Uterus (tissue), 2 donors: ENCODE measurements at regions not wholly inside any gene's neighbourhood (a gene's known extent, or its start where the extent isn't known, plus 50 kb on each side); places are given as distances from the start of the nearest gene placed in this dataset.

Source experiments
- CTCF ChIP-seq, 4 experiments: fragments of 200-600 bp in 2 of 4; fragments of 450-650 bp in 2 of 4; sonication (generic) in 2 of 4; IDR thresholded peaks; one replicate each; pipeline ENCODE4 v1.5.1; 2016 to 2019; ENCODE audit warnings: antibody characterized with exemption in 4 of 4, mild to moderate bottlenecking in 2 of 4, moderate library complexity in 1 of 4
- POLR2A ChIP-seq, 2 donors: fragments of 450-650 bp; IDR thresholded peaks; one replicate each; pipeline ENCODE4 v1.6.1; 2016; ENCODE audit warnings: antibody characterized with exemption in 2 of 2, mild to moderate bottlenecking in 1 of 2, moderate library complexity in 1 of 2

GRCh38 chr5:29203049-29203448 lies 1990.4 kb upstream of the CDH6 start:
- TF ChIP-seq CTCF (IDR thresholded peaks at IDR 0.05) = no peak
- no peak for TF ChIP-seq POLR2A (IDR thresholded peaks at IDR 0.05)
